WERI-Rb-1 (cell line): ENCODE measurements at regions not wholly inside any gene's neighbourhood (a gene's known extent, or its start where the extent isn't known, plus 50 kb on each side); places are given as distances from the start of the nearest gene placed in this dataset.

Experiments used
- DNase-seq: peaks from one replicate; pipeline ENCODE4 v3.0.0-alpha.2; 2020
- H3K27ac ChIP-seq: fragments of 250-450 bp; sonication (Bioruptor Pico); 2 replicates; pipeline ENCODE4 v1.5.1; 2020; ENCODE audit warnings: mild to moderate bottlenecking, moderate library complexity
- H3K27me3 ChIP-seq: fragments of 250-450 bp; sonication (Bioruptor Pico); 2 replicates; pipeline ENCODE4 v1.5.1; 2021; ENCODE audit warnings: mild to moderate bottlenecking, low read depth, moderate library complexity; ENCODE audit not compliant: insufficient read depth, severe bottlenecking
- H3K36me3 ChIP-seq: fragments of 250-450 bp; sonication (Bioruptor Pico); 2 replicates; pipeline ENCODE4 v1.5.1; 2020; ENCODE audit warnings: mild to moderate bottlenecking, moderate library complexity
- H3K4me3 ChIP-seq: 2 replicates; pipeline ENCODE4 v1.5.1; 2011; ENCODE audit warnings: low read depth, mild to moderate bottlenecking, control low read depth, low read length
- H3K9me3 ChIP-seq: fragments of 250-450 bp; sonication (Bioruptor Pico); 2 replicates; pipeline ENCODE4 v1.5.1; 2021; ENCODE audit warnings: mild to moderate bottlenecking, moderate library complexity; ENCODE audit not compliant: severe bottlenecking
- TF ChIP-seq, protein P1 (sequence below): IDR thresholded peaks from 2 replicates; pipeline ENCODE4 v1.5.1; 2011; ENCODE audit warnings: low read depth, mild to moderate bottlenecking, control low read depth, inconsistent platforms, low read length

DNA sequence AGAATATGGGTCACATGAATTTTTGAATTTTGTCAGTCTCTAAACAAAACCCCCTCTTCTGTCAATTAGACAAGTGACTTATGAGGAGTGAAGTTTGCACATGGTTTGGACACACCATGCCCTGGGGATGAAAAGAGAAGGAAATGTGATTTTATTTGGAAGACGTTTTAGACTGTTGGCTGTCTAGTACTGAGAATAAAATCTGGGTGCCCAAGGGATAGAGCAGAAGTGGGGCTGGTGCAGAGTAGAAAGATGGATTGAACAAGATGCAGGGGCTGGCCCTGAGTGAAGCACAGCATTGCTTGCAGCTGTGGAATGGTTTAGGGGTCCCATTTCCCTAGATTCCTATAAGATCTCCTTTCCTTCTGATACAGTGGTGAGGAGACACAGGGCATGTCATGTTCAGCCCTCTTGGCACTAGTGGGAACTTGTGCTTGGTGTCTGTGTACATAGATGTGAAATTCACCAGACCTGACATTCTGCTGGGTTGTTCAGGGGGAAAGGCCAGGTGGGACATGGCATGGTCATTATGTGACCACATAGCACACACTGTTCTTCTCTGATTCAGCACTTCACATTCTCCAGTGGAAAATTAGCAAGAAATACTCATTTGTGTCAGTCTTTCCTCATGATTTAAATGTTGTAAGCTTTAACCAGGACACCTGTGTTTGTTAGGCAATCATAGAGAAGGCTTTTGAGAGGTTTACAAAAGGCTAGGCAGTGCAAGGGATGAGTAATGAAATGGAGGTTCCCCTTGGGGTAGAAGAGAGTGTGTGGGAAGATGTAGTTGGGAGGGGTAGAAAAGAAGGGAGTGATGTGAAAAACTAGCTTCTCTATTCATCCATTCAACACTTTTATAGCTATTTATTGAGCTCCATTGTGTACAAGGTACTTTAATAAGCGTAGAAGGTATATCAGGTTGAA, 202.3 kb upstream of the IGF1 start:
- Histone ChIP-seq H3K27ac (no peak overlapping the region), H3K36me3 (no peaks in the 10 kb centered on the region), H3K9me3 (no peaks in the 10 kb centered on the region), H3K4me3 (no peak overlapping the region), H3K27me3 (no peaks in the 10 kb centered on the region)
- no peak for DNase-seq
- TF ChIP-seq, protein P1, sequence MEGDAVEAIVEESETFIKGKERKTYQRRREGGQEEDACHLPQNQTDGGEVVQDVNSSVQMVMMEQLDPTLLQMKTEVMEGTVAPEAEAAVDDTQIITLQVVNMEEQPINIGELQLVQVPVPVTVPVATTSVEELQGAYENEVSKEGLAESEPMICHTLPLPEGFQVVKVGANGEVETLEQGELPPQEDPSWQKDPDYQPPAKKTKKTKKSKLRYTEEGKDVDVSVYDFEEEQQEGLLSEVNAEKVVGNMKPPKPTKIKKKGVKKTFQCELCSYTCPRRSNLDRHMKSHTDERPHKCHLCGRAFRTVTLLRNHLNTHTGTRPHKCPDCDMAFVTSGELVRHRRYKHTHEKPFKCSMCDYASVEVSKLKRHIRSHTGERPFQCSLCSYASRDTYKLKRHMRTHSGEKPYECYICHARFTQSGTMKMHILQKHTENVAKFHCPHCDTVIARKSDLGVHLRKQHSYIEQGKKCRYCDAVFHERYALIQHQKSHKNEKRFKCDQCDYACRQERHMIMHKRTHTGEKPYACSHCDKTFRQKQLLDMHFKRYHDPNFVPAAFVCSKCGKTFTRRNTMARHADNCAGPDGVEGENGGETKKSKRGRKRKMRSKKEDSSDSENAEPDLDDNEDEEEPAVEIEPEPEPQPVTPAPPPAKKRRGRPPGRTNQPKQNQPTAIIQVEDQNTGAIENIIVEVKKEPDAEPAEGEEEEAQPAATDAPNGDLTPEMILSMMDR, result no peak

- Histone ChIP-seq H3K27ac (no peak overlapping the region), H3K4me3 (no peak overlapping the region), H3K9me3 (no peaks in the 10 kb centered on the region), H3K36me3 (no peaks in the 10 kb centered on the region), H3K27me3 (no peaks in the 10 kb centered on the region)
- TF ChIP-seq, protein P1, result no peak
- no peak for DNase-seq
Measured at GRCh38 chr12:102681747-102682146, 201.4 kb upstream of the IGF1 start.

DNA sequence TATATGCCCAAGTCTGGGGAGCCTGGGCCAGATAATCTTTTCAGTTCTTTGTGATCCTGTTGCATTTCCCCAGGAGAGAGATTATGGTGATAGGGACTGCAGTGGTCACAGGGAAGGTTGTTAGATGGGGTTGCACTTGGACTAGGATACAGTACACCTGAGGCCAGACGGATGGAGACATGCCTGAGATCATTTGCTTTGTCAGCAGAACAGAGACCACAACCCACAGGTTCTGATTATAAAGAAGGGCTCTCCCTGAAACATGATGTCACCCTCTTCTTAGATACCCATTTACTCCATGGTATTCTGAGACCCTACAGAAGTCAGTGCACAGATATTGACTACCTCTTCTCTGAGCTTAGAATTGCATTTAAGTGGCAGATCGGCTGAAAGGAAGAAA, 200.9 kb upstream of the IGF1 start:
- DNase-seq, result no peak
- TF ChIP-seq, protein P1, result no peak
- Histone ChIP-seq H3K9me3 (no peaks in the 10 kb centered on the region), H3K27ac (no peak overlapping the region), H3K36me3 (no peaks in the 10 kb centered on the region), H3K27me3 (no peaks in the 10 kb centered on the region), H3K4me3 (no peak overlapping the region)

- no peaks in the 10 kb centered on the region for H3K36me3 ChIP-seq
- no peaks in the 10 kb centered on the region for H3K9me3 ChIP-seq
- no peak overlapping the region for H3K27ac ChIP-seq
- no peaks in the 10 kb centered on the region for H3K27me3 ChIP-seq
- DNase-seq, result no peak
- TF ChIP-seq, protein P1, result no peak
- H3K4me3 ChIP-seq, result no peak overlapping the region
Measured at GRCh38 chr12:102680304-102680703, 199.9 kb upstream of the IGF1 start.

DNA sequence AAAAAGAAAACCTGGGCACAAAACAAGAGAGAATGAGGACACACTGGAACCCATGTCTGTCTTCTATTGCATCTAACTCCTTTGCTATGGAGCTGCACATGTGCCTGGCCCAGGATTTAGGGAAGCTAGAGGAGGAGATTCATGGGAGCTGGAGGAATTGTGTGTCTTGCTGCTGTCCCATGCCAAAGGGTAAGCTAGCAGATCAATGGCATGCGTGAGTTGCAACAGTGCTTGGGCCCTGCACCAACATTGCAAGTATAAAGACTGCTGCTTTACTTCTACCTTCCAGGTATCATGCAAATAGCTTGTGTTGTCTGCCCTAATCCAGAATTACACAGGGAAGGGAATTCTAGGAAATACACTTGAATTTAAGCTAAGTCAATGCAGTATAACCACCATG, 196.4 kb upstream of the IGF1 start:
- TF ChIP-seq, protein P1, result no peak
- no peak for DNase-seq
- Histone ChIP-seq H3K27ac (no peak overlapping the region), H3K4me3 (no peak overlapping the region), H3K9me3 (peaks cover 2% of the 10 kb centered on the region), H3K36me3 (no peaks in the 10 kb centered on the region), H3K27me3 (no peaks in the 10 kb centered on the region)
